GM18519 (cell line): ENCODE measurements at regions not wholly inside any gene's neighbourhood (a gene's known extent, or its start where the extent isn't known, plus 50 kb on each side); places are given as distances from the start of the nearest gene placed in this dataset.

Experiments
- ATAC-seq: cut with Tn5 transposase; IDR thresholded peaks from one replicate; pipeline ENCODE4 v1.9.1; 2021; ENCODE audit warnings: mild to moderate bottlenecking, moderate library complexity; ENCODE audit not compliant: unreplicated experiment, low FRiP score

DNA sequence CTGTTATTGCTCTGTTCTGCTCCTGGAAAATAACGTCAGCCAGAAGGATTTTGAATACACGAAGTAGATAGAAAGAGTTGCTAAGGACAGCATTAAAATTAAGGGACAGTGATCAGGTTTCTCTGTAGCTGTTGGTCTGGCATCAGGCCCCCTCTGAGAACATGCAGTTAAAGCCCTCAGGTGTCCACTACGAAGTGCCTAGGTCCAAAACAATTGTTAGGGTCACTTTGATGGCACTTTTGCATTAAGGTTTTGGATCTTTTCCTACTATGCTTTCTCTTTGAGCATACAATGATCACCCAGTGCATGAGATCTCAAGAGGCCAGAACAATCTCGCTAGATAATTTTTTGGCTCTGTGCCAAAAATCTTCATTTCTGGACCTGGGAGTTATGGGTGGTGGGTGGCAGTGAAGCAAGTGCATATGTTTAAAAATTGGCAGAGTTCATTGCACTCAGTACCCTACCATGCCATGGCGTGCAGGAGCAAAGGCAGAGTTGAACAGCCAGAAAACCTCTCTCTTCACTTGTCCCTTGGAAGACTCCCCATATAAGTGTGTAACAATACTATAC is 797.6 kb downstream of the ROBO2 start:
- ATAC-seq: no peak

DNA sequence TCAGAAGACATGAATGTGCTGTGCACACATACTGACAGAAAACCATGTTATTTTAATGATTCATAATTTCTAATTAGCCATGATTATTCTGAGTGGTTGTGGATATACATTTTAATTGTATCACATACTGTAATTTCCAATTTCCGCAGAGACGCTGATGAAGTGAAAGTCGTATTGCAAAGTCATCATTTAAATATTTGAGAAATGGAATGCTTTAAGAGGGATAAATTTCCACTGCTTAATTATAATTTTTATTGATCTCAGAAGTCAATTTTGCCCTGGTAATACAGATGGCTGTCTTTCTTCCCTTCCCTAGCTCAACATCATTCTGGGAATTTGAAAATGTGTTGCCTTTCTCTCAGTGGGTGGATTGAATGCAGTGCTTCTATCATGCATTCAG is 819.3 kb downstream of the ROBO2 start:
- ATAC-seq: no peak

DNA sequence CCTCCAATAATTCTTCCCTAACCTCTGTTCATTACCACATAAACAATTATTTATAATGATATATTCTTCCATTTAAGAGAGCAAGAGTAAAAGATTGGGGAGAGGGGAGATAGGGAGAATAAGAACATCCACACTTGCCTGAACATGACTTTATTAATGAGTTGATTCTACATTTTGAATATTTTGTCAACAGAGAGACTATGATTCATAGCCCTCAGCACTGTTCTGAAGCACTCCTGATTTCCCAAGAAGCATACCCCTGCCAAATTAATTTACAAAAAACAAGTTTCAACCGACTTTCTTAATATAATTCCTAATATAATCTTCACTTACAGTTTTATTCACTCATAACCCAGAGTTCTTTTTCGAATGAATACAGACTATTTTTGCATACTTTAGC is 828.8 kb downstream of the ROBO2 start:
- ATAC-seq: no peak

DNA sequence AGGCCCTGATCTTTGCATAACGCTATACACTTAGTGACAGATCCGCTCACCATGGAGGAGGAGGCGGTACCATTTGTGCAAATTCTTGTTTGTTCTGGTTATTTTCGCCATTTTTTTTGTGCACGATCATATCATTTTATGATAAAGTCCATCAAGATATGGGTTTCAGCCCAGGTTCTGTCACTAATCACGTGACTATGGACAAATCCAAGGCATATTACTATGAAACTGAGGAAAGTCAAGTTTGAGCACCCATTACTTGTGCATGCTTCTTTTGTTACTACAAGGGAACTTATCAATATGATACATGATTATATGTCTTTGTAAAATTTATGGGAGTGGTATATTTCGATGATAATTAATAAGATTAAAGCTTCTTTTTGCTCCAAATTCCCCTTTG is 829.5 kb downstream of the ROBO2 start:
- no peak for ATAC-seq

DNA sequence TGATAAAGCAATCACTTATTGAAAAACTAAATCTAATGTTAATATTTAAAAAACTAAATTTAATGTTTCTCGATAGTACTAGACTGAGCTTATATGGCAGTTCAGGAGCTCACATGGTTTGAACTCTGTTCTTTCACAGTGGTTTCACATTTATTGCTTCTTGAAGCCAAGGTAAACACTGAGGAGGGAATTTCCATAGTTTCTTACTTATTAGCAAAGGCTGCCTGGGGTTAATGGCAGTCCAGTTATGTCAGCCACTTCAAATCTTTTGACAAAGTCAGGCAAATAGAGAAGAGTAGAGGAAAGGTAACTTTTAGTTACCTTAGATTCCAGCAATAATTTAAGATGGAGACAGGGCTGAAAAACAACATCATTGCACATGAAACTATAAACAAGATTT is 831.5 kb downstream of the ROBO2 start:
- no peak for ATAC-seq

DNA sequence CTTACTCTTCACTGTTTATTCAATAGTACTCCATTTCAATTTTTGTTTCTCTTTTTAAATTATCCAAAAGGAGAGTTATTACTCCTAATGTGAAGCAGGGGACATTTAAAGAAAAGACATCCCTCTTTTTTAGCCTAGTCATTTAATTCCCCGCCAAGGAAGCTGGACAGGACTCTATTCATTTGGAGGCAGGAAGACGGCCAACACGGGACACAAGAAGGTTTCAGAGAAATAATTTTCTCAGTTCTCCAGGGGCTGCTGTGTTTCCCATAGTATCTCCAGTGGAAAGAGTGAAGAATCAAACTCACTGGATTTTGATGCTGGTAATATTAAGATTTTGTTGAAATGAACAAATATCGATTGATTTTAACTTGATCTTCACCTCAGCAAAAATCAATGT is 833.7 kb downstream of the ROBO2 start:
- no peak for ATAC-seq

DNA sequence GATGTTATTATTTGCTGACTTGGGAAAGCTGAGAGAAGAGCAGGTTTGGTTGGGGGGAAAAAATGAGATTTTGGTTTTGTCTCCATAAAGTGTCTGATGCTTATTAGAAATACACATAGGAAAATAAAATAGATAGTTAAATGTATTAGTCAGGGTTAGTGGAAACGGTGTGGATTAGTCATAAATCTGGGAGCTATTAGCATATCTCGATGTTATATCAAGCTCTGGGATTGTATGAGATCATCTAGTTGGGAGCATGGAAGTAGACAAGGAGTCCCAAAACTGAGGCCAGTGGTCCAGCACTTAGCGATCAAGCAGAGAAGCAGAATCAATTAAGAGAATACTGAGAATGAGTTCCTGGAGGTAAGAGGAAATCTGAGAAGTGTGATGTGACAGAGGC is 845.5 kb downstream of the ROBO2 start:
- ATAC-seq: no peak

DNA sequence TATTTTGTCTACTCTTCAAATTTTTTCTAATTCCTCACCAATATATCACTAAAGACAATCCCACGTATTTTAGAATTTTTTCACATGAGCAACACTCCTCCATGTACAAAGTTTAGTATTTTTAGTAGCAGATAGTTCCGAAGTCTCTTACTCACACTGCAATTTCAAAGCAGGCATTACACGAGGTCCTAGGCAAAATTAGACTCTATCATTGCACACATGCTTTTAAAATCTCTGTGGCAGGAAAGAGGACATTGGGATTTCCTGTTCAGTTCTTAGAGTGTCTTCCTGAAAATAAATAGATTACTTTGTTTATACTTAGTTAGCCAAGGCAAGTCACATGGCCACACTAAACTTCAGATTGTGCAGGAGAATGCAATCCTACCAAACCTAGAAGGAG is 847.7 kb downstream of the ROBO2 start:
- no peak for ATAC-seq

DNA sequence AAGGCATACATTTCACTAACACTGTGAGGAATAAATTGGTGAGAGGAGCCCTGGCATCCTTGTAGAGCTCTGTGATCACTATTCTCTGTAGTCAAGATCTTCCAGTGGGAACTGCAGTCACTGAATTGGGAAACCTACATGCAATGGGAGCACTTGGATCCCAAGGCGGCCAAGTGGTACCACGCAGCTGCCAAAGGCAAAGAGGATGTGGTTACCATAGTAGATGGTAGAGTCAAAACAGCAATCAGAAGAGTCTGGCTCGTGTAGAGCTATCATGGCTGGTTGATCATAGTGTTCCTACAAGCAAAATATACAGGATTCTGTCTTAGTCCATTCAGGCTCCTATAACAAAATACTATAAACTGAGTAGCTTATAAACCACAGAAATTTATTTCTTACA is 849.7 kb downstream of the ROBO2 start:
- ATAC-seq: no peak

DNA sequence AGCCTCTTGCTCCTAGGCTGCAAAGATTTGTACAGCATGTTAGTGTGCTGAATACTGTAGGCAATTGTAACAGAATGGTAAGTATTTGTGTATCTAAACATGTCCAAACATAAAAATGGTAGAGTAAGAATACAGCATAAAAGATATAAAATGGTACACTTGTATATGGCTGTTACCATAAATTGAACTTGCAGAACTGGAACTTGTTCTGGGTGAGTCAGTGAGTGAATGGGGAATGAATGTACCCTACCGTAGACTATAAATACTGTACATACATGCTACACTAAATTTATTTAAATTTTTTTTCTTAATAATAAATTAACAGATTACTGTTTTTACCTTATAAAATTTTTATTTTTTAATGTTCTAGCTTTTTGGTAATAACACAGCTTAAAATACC is 858.7 kb downstream of the ROBO2 start:
- ATAC-seq: no peak

DNA sequence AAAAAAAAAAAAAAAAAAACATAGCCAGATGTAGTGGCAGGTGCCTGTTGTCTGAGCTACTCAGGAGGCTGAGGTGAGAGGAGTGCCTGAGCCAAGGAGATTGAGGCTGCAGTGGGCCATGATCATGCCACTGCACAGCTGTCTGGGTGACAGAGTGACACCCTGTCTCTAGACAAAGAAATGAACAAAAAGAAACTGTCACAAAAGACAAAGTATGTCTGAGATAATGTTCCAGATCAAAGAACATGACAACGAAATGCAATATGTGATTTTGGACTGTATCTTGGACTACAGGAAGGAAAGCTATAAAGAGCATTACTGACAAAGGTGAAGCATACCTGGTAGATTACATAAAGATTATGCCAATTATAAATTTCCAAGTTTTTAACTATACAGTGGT is 862.8 kb downstream of the ROBO2 start:
- ATAC-seq: no peak

DNA sequence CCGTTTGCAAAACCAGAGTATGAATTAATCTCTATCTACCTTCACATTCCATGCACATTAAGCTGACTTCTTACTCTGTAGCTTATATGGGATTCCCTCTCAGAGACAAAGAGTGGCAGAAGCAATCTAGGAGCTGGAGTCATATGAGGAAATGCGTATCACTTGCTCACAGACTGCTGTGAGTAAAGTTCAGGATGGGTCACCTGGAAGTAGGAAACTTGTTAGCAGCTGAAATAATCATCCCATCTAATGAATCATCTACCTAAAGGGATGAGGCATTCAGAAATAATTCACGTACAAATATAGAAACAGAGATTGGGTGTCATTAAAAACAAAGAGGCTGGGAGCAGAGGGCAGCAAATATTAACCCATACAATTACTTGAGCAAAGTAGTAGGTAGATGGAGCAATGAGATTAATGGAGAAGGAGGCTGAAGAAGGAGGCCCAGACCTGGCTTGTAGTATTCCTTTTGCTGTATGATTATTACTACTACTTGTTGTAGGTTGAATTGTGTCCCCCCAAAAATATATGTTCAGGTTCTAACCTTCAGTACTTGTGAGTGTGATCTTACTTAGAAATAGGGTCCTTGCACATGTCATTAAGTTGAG is 866.3 kb downstream of the ROBO2 start:
- no peak for ATAC-seq

DNA sequence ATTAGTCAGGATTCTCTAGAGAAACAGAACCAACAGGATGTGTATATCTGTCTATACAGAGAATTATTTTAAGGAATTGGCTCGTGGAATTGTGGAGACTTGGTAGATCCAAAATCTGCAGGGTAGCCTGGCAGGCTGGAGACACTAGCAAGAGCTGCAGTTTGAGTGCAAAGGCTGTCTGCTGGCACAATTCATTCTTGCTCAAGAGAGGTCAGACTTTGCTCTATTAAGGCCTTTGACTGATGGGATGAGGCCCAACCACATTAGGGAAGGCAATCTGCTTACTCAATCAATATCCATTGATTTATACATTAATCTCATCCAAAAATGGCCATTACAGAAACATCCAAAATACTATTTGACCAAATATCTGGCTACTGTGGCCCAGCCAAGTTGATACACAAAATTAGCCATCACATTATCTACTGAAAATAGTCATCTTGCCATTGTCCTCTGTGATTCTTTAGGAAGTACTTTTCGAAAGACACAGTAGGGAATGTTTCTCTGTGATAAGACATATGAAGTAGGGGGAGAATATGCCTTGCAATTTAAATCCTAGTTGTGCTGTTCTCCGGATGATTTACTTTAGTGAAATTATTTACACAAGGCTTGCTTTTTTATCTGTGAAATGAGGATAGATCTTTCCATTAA is 873.8 kb downstream of the ROBO2 start:
- no peak for ATAC-seq

DNA sequence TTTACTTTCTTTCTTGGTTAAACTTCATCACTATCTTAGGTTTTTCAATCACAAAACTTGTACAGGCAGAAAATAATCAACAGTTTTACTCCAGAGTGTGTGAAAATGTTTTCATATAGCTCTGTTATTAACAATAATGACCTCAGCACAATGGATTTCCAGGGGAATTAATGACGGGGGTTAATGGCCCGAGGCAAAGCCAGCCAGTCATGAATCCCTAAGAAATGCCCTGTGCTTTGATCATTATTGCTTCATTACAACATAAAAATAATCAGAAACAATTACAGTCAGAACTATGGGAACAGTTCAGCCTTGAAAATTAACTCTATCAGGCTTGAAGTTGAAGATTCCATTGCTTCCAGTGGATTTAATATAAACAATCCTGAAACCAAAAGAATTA is 875.4 kb downstream of the ROBO2 start:
- ATAC-seq: no peak

DNA sequence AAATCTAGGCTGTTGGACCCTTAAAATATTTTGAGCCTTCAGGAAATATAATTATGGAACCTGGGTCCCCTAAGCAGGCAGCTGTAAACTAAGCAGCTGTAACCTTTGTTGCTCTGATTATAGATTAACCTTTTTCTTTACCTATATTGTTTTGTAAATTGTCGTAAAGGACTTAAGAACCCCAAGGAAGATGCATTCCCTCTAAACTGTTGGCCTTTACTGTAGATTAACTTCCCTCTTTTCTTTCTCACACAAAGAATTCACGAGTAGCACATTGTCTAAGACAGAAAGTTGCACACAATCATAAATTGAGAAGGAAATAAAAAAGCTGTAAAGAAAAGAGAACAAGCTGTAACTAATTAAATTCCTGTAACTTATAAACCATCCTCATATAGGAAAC is 877.3 kb downstream of the ROBO2 start:
- no peak for ATAC-seq

DNA sequence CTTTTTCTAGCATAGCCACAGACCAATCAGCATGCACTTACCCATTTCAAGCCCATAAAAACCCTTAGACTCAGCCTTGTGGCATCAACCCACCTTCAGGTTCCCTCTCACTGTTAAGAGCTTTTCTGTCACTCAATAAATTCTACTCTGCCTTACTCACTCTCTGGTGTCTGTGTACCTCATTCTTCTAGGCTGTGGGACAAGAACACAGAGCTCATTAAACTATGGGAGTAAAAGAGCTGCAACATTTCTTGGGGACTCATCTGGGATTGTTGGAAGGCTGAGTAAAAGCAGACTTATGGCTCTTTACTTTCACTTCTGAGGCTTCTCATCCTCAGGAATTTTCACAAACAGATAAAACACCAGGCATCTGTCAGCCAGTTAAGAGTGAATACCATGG is 879.3 kb downstream of the ROBO2 start:
- no peak for ATAC-seq

DNA sequence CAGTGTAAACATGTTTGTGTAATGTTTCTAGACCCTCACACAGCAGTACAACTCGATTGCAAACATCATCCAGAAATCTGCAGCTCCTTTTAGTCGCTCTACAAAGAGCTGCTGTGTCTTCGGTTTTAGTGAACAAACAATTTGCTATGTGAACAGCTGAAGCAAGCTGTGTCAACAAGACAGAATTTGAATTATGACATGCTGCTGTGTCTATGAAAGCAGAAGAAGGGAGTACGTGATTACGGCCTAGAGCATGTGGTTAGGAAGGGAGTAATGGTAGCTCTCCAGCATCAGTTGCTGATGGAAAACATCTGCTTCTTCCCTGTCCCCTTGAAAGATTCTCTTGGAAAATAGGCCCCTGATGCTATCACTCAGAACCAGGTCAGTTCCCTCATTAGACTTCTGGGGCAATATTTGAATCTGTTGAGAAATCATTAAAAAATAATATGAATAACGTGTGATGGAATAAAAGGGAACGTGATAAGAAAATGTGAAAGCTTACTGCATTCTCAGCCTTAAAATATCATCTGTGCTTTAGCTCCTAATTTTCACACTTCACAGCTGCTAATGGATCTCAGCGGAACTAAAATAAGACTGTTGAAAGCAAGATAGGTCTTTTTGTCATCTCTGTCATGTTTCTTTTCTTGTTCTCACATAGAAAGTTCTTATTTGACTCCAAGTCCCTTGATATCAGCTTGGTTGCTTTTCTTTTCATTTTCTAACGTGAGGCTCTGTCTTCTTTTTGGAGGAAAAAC is 891.5 kb downstream of the ROBO2 start:
- no peak for ATAC-seq

DNA sequence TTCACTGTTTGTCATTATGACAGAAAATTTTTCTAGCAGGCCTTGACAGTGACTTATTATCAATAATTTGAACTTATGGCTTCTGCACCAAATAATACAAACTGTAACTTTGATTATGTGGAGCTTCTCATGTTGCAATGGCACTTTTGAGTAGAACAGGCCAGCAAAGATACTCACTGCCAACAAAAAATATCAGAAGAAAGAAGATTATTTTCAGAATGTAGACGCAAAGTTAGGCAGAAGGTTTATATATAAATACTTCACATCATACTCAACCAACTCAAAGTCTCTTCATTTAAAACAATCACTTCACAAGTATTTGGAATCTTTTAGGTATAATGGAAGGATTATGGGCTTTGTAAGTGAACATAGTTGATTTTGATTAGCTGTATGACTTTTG is 893.0 kb downstream of the ROBO2 start:
- ATAC-seq: no peak

DNA sequence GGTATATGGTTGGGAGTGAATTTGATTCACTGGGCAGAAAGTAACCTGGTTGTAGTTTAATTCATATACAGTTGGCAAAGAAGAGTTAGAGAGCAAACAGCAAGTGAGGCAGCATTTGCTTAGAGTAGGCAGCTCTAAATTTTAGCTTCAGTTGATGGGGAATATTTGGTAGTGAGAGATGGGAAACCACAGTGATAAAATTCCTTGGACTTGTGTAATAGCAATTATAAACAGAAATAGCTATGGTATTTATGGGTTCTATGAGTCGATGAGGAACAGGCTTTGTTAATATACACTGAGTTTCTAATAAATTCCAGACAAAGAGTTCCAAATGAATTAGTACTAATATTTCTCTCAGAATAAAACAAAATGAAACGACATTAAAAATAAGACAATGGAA is 894.0 kb downstream of the ROBO2 start:
- no peak for ATAC-seq

DNA sequence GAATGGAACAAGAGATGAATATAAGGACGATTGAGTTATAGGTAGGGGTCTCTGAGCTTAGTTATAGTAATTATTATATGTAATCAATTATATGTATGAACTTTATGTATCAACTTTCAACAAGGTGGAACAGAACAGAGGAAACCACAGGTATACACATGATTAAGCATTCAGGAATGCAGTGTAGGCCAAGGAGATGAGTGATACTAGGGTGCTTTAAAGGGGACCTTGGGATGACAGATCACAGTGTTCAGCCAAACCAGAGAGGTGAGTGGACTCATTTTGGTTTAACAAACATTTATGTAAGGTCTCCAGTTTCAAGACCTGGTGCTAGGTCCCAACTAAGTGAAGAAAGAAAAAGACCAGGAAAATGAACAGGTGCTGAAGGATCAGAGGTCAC is 895.5 kb downstream of the ROBO2 start:
- no peak for ATAC-seq

DNA sequence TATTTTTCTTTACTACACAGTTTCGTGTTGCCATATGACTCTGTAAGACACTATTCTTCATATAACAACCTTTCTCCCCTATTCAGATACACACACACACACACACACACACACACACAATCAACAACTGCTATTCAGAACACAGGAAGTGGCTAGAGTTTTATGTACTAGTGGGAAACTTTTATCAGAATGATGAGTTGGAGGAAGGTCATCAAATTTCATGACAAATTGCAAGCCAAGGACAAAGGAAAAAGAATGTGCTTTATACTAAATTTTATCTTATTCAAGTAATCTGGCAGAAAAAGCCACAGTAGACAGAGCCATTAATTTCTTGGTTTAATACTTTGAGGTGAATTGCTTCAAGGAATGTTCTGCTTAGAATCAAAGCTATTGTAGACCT is 899.8 kb downstream of the ROBO2 start:
- ATAC-seq: no peak

DNA sequence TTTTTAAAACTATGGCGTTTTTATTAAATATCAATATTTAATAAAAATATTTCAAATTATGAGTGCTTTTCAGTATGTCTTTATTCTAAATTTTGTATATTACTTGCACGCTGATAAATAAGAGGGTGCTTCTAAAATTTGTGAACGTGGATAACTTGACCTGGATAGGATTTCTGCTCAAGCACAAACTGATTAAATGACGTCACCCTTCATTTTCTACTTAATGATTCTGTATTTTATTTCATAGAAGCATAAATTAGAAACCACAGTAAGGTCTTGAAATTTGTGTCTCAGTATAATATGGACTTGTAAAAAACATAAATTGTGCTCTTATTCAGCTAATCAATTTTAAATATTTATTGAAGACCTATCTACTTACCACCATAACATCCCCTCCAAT is 903.7 kb downstream of the ROBO2 start:
- ATAC-seq: no peak
